Activated CD8-positive, alpha-beta T cell treated with anti-CD3 and anti-CD28 coated beads for 36 hours (primary cell): ENCODE measurements at regions not wholly inside any gene's neighbourhood (a gene's known extent, or its start where the extent isn't known, plus 50 kb on each side); places are given as distances from the start of the nearest gene placed in this dataset.

Experiments
- ATAC-seq: fragments of 200-7000 bp; cut with Tn5 transposase; one replicate; pipeline ENCODE4 v1.10.0; 2021; ENCODE audit warnings: mild to moderate bottlenecking, moderate library complexity
- CTCF ChIA-PET: fragments of 350-600 bp; sonication (Branson Sonifier 250); formaldehyde crosslinking; loops from one replicate; lab custom pipeline; 2021; ENCODE audit warnings: antibody characterized with exemption; lab: Charles Lee
- POLR2A ChIA-PET: fragments of 350-600 bp; sonication (Branson Sonifier 250); formaldehyde crosslinking; loops from one replicate; lab custom pipeline; 2021; ENCODE audit warnings: antibody characterized with exemption; lab: Charles Lee
- DNase-seq: peaks from one replicate; pipeline ENCODE4 v3.0.0-alpha.2; 2020
- H3K27ac Mint-ChIP-seq: one replicate; pipeline ENCODE4 v1.8.0; 2021; ENCODE audit warnings: mild to moderate bottlenecking, mixed read lengths
- H3K27me3 Mint-ChIP-seq: one replicate; pipeline ENCODE4 v1.8.0; 2021; ENCODE audit warnings: mixed read lengths
- H3K36me3 Mint-ChIP-seq: one replicate; pipeline ENCODE4 v1.8.0; 2021; ENCODE audit warnings: low read depth, mixed read lengths
- H3K4me1 Mint-ChIP-seq: one replicate; pipeline ENCODE4 v1.8.0; 2021; ENCODE audit warnings: low read depth, mixed read lengths
- H3K4me3 Mint-ChIP-seq: one replicate; pipeline ENCODE4 v1.8.0; 2021; ENCODE audit warnings: mild to moderate bottlenecking, moderate library complexity, mixed read lengths
- H3K9me3 Mint-ChIP-seq: one replicate; pipeline ENCODE4 v1.8.0; 2021; ENCODE audit warnings: mixed read lengths
- intact Hi-C: fragments of 100-400 bp; cut with micrococcal nuclease; formaldehyde crosslinking; loops from one replicate; pipeline ENCODE4 v1.10.0; 2022
- TF ChIP-seq, protein P1 (sequence below): fragments of 200-600 bp; IDR thresholded peaks from one replicate; pipeline ENCODE4 v1.8.0; 2022; ENCODE audit warnings: antibody characterized with exemption, mild to moderate bottlenecking

DNA sequence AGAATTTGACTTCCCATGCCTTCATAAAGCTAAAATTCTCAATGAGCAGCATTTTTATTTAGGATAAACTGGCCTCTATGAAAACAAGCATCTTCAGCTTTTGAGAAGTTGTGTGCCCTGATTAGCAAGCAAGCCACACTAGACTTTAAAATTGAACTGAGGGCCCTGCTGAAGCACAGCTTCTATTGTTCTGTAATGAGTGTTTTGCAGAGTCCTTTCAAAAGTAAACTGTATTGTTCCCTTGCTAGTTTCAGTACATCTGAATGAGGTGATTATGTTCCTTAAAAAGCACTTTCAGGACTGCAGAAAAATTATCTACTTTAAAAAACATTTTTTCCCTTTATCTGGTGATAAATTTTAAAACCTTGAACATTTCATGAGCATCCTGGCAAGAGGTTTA is 113.3 kb upstream of the PRPS1L1 start:
- DNase-seq (no peak), ATAC-seq (no peak)
- Mint-ChIP-seq H3K9me3 (no peaks in the 10 kb centered on the region), H3K4me1 (no peaks in the 10 kb centered on the region), H3K4me3 (no peak overlapping the region), H3K27ac (no peak overlapping the region), H3K36me3 (no peaks in the 10 kb centered on the region), H3K27me3 (peaks cover 4% of the 10 kb centered on the region)
- TF ChIP-seq, protein P1, sequence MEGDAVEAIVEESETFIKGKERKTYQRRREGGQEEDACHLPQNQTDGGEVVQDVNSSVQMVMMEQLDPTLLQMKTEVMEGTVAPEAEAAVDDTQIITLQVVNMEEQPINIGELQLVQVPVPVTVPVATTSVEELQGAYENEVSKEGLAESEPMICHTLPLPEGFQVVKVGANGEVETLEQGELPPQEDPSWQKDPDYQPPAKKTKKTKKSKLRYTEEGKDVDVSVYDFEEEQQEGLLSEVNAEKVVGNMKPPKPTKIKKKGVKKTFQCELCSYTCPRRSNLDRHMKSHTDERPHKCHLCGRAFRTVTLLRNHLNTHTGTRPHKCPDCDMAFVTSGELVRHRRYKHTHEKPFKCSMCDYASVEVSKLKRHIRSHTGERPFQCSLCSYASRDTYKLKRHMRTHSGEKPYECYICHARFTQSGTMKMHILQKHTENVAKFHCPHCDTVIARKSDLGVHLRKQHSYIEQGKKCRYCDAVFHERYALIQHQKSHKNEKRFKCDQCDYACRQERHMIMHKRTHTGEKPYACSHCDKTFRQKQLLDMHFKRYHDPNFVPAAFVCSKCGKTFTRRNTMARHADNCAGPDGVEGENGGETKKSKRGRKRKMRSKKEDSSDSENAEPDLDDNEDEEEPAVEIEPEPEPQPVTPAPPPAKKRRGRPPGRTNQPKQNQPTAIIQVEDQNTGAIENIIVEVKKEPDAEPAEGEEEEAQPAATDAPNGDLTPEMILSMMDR, result no peak
- CTCF ChIA-PET, result no interaction called here
- POLR2A ChIA-PET, result no interaction called here
- intact Hi-C loops, result loop anchor here (10.0 kb wide), 1 partner anchor 56 kb away; no protein-coding TSS in a partner anchor

DNA sequence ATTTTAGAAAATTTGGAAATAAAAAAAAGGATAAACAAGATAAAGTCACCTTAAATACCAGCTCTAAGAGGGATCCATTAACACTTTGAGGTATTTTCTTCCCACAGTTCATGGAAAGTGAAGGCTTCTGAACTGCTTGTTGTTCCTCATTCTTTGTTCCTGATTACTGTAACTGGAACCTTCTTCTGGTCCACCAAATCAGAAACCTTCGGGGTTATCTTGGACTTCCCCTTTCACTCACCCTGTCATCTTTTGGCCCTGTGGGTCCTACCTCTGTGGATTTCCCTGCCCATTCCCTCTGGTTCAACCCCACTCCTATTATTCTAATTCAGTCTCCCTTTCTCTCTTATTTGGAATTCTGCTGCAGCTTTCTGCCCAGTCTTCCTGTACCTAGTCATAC is 116.5 kb upstream of the PRPS1L1 start:
- H3K27me3 Mint-ChIP-seq, result peaks cover 7% of the 10 kb centered on the region
- no peaks in the 10 kb centered on the region for H3K4me1 Mint-ChIP-seq
- H3K9me3 Mint-ChIP-seq, result no peaks in the 10 kb centered on the region
- ChIA-PET CTCF (no interaction called here), POLR2A (no interaction called here)
- H3K27ac Mint-ChIP-seq, result no peak overlapping the region
- intact Hi-C loops, result loop anchor here (10.0 kb wide), 1 partner anchor 59 kb away; no protein-coding TSS in a partner anchor
- DNase-seq, result no peak
- TF ChIP-seq, protein P1, result no peak
- H3K4me3 Mint-ChIP-seq, result no peak overlapping the region
- H3K36me3 Mint-ChIP-seq, result no peaks in the 10 kb centered on the region
- no peak for ATAC-seq

DNA sequence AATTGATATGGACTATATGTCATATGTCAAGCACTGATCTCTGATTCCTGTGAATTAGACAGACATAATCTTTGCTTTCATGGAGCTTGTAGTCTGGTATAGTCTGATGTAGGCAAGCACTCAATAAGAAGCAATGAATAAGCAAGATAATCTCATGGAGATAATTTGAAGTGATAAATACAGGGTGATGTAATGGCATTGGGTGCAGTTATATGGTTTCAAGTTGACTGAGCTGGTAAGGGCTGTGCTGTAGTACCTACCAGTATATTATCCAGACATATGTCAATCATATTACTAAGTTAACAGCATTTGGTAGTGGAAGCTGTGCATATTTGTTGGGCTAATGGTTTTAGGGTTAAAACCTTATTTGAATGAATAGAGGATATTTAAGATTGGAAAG is 117.5 kb upstream of the PRPS1L1 start:
- Mint-ChIP-seq H3K9me3 (no peaks in the 10 kb centered on the region), H3K4me1 (no peaks in the 10 kb centered on the region), H3K36me3 (no peaks in the 10 kb centered on the region), H3K4me3 (no peak overlapping the region), H3K27me3 (peaks cover 7% of the 10 kb centered on the region), H3K27ac (no peak overlapping the region)
- POLR2A ChIA-PET, result no interaction called here
- DNase-seq, result no peak
- intact Hi-C loops, result loop anchor here (10.0 kb wide), 1 partner anchor 60 kb away; no protein-coding TSS in a partner anchor
- no peak for ATAC-seq
- TF ChIP-seq, protein P1, result no peak
- CTCF ChIA-PET, result no interaction called here

DNA sequence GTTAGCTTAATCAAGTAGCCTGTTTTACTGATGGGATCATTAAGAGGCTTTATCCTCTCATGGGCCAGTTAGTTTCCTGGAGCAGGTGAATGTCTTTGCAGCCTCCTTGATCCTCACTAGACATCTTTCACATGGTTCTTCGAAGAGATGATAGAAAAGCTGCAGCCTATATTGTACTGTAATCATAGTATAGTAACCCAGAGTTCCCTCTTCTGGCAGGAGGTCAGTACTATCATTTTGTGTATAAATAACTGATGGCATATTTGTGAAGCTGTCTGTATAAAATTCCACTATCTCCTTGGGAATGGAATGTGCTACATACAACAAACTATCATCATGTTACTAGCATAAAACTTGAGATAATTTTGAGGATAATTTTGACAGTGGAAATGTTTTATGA is 123.8 kb upstream of the PRPS1L1 start:
- DNase-seq, result no peak
- no peaks in the 10 kb centered on the region for H3K36me3 Mint-ChIP-seq
- H3K27me3 Mint-ChIP-seq, result peaks cover 7% of the 10 kb centered on the region
- no peak for ATAC-seq
- no peaks in the 10 kb centered on the region for H3K4me1 Mint-ChIP-seq
- H3K9me3 Mint-ChIP-seq, result no peaks in the 10 kb centered on the region
- intact Hi-C loops, result no loop called here
- H3K4me3 Mint-ChIP-seq, result no peak overlapping the region
- TF ChIP-seq, protein P1, result no peak
- POLR2A ChIA-PET, result no interaction called here
- H3K27ac Mint-ChIP-seq, result no peak overlapping the region
- CTCF ChIA-PET, result interaction anchor here (0.7 kb wide), 1 partner anchor 448 kb away, joined by 4 read pairs; no protein-coding TSS in a partner anchor

DNA sequence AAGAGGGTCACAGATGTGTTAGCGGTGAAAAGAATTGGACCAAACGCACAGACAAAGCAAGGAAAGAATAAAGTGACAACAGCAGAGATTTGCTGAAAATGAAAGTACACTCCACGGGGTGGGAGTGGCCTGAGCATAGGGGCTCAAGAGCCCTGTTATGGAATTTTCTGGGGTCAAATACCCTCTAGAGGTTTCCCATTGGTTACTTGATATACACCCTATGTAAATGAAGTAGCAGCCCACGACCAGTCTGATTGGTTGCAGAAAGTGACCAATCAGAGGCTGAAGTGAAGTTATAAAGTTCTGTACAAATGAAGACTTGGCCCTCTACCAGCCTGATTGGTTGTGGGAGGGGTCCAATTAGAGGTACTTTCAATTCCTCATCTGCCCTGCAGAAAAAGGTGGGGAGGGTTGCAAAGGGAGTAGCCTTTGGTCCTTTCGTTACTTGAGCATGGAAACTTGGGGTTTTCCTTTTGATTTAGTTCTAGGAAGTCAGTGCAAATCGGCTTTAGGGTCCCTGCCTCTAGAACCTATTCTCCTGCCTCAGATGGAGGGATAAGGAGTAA is 125.6 kb upstream of the PRPS1L1 start:
- ChIA-PET CTCF (no interaction called here), POLR2A (no interaction called here)
- H3K36me3 Mint-ChIP-seq, result no peaks in the 10 kb centered on the region

More for the DNA sequence above, 125.6 kb upstream of the PRPS1L1 start:
- intact Hi-C loops, result no loop called here
- ATAC-seq (no peak), DNase-seq (no peak)
- Mint-ChIP-seq H3K4me3 (no peak overlapping the region), H3K27ac (no peak overlapping the region), H3K27me3 (peaks cover 5% of the 10 kb centered on the region), H3K4me1 (no peaks in the 10 kb centered on the region), H3K9me3 (no peaks in the 10 kb centered on the region)
- TF ChIP-seq, protein P1, result no peak
